Loucy (cell line): ENCODE measurements at regions not wholly inside any gene's neighbourhood (a gene's known extent, or its start where the extent isn't known, plus 50 kb on each side); places are given as distances from the start of the nearest gene placed in this dataset.

Experiments used
- H2AFZ ChIP-seq: fragments of 200-600 bp; sonication (generic); 2 replicates; pipeline ENCODE4 v1.6.0; 2016; ENCODE audit warnings: antibody characterized with exemption, mild to moderate bottlenecking, low read length, moderate library complexity
- H3F3A ChIP-seq: fragments of 200-600 bp; 2 replicates; pipeline ENCODE4 v1.6.0; 2016; ENCODE audit warnings: antibody characterized with exemption, low read depth, mild to moderate bottlenecking
- H3K27me3 ChIP-seq: fragments of 200-600 bp; sonication (generic); 2 replicates; pipeline ENCODE4 v1.6.1; 2014; ENCODE audit warnings: low read length, mild to moderate bottlenecking; ENCODE audit not compliant: insufficient read depth, poor library complexity, severe bottlenecking
- H3K36me3 ChIP-seq: fragments of 200-600 bp; sonication (generic); 2 replicates; pipeline ENCODE4 v1.6.1; 2016; ENCODE audit warnings: low read length; ENCODE audit not compliant: insufficient read depth
- H3K4me1 ChIP-seq: fragments of 200-600 bp; sonication (generic); 2 replicates; pipeline ENCODE4 v1.5.1; 2014; ENCODE audit warnings: low read length, mild to moderate bottlenecking; ENCODE audit not compliant: insufficient read depth, poor library complexity, severe bottlenecking
- H3K4me2 ChIP-seq: fragments of 200-600 bp; sonication (generic); 2 replicates; pipeline ENCODE4 v1.6.0; 2014; ENCODE audit warnings: antibody characterized with exemption, low read length, low read depth, mild to moderate bottlenecking; ENCODE audit not compliant: poor library complexity, severe bottlenecking
- H3K4me3 ChIP-seq: fragments of 200-600 bp; sonication (generic); 2 replicates; pipeline ENCODE4 v1.5.1; 2014; ENCODE audit warnings: low read length, mild to moderate bottlenecking, mixed read lengths; ENCODE audit not compliant: poor library complexity, severe bottlenecking
- H3K79me2 ChIP-seq: fragments of 200-600 bp; sonication (generic); 2 replicates; pipeline ENCODE4 v1.6.1; 2014; ENCODE audit warnings: low read length; ENCODE audit not compliant: insufficient read depth
- H3K9ac ChIP-seq: fragments of 200-600 bp; sonication (generic); 2 replicates; pipeline ENCODE4 v1.6.0; 2014; ENCODE audit warnings: mild to moderate bottlenecking, low read depth, low read length, moderate library complexity; ENCODE audit not compliant: poor library complexity, severe bottlenecking
- H3K9me2 ChIP-seq: fragments of 200-600 bp; sonication (generic); replicated peaks from 2 replicates; pipeline ENCODE4 v1.6.1; 2016; ENCODE audit warnings: low read depth, low read length, mixed read lengths
- H3K9me3 ChIP-seq: fragments of 200-600 bp; sonication (generic); 2 replicates; pipeline ENCODE4 v1.6.1; 2014; ENCODE audit warnings: mild to moderate bottlenecking, antibody characterized with exemption, low read length, low read depth; ENCODE audit not compliant: insufficient read depth
- H4K20me1 ChIP-seq: fragments of 200-600 bp; sonication (generic); 2 replicates; pipeline ENCODE4 v1.6.0; 2014; ENCODE audit warnings: antibody characterized with exemption, low read length, mild to moderate bottlenecking; ENCODE audit not compliant: insufficient read depth, poor library complexity, severe bottlenecking
- EZH2phosphoT487 ChIP-seq: fragments of 200-600 bp; IDR thresholded peaks from 2 replicates; pipeline ENCODE4 v1.6.1; 2018; ENCODE audit warnings: antibody characterized with exemption, mild to moderate bottlenecking, moderate library complexity, borderline replicate concordance
- TF ChIP-seq, protein P1 (sequence below): fragments of 200-600 bp; sonication (generic); conservative IDR thresholded peaks from 2 replicates; pipeline ENCODE4 v1.5.1; 2014; ENCODE audit warnings: mild to moderate bottlenecking, antibody characterized with exemption, low read length

DNA sequence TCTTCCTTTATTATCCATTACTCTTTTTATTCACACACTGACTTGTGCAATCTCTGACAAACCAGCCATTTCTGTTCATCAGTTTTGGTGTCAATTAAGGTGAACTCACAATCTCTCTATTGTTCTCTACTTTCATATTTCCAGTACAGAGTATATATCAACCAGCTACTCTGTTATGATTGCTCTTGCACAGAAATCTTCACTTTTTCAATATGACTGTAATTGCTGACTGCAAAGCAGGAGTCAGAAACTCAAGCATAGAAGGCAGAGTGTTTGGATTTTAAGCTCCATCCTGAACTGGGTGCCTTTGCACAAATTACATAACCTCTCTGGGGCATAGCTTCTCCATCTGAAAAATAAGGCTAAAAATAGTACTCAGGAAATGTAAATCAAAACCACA is 1042.0 kb downstream of the GRM8 start:
- Histone ChIP-seq H2AFZ (no peak overlapping the region), H3K4me3 (no peak overlapping the region), H4K20me1 (no peaks in the 10 kb centered on the region), H3K36me3 (no peaks in the 10 kb centered on the region), H3K4me2 (no peak overlapping the region), H3K9me3 (no peaks in the 10 kb centered on the region), H3F3A (no peaks in the 10 kb centered on the region), H3K27me3 (no peaks in the 10 kb centered on the region), H3K9ac (no peak overlapping the region), H3K4me1 (no peaks in the 10 kb centered on the region), H3K9me2 (no peaks in the 10 kb centered on the region), H3K79me2 (no peaks in the 10 kb centered on the region)
- TF ChIP-seq, protein P1, sequence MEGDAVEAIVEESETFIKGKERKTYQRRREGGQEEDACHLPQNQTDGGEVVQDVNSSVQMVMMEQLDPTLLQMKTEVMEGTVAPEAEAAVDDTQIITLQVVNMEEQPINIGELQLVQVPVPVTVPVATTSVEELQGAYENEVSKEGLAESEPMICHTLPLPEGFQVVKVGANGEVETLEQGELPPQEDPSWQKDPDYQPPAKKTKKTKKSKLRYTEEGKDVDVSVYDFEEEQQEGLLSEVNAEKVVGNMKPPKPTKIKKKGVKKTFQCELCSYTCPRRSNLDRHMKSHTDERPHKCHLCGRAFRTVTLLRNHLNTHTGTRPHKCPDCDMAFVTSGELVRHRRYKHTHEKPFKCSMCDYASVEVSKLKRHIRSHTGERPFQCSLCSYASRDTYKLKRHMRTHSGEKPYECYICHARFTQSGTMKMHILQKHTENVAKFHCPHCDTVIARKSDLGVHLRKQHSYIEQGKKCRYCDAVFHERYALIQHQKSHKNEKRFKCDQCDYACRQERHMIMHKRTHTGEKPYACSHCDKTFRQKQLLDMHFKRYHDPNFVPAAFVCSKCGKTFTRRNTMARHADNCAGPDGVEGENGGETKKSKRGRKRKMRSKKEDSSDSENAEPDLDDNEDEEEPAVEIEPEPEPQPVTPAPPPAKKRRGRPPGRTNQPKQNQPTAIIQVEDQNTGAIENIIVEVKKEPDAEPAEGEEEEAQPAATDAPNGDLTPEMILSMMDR, result no peak
- TF ChIP-seq EZH2phosphoT487, result no peak

DNA sequence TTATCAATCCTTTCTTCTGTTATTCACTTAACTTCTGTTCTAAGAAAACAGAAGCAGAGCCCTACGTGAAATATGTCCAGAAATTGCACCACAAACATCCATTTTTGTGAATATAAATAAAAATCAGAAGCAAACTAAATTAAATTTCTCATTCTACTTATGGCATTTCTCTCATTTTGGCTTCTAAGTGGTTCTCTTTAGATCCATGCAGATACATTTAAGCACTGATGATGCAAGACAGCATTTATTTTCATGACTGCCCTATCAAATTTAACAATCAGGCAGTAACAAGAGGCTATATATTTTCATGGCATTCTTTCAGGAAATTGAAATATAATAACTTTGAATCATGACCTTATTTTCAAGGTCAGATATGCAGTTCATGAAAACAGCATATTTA is 1049.6 kb downstream of the GRM8 start:
- Histone ChIP-seq H3K36me3 (no peaks in the 10 kb centered on the region), H3K27me3 (no peaks in the 10 kb centered on the region), H3K9me3 (no peaks in the 10 kb centered on the region), H3K79me2 (no peaks in the 10 kb centered on the region), H3K9me2 (no peaks in the 10 kb centered on the region), H2AFZ (no peak overlapping the region), H3F3A (no peaks in the 10 kb centered on the region), H4K20me1 (no peaks in the 10 kb centered on the region), H3K4me3 (no peak overlapping the region), H3K9ac (no peak overlapping the region), H3K4me1 (no peaks in the 10 kb centered on the region), H3K4me2 (no peak overlapping the region)
- TF ChIP-seq EZH2phosphoT487, result no peak
- TF ChIP-seq, protein P1, result no peak

DNA sequence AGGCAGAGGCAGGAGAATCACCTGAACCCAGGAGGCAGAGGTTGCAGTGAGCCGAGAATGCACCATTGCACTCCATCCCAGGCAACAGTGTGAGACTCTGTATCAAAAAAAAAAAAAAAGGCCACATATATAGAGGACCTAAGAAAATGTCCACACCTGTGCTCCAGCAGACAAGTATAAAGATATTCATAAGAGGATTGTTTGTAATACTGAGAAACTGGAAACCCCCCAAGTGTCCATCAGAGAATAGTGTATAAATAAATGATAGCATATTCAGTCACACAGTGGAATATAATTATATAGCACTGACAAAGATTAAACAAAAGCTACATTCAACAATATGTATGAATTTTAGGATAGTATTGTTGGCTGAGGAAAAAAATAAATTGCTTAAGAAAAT is 1050.6 kb downstream of the GRM8 start:
- H3K9me3 ChIP-seq, result no peaks in the 10 kb centered on the region
- no peak for TF ChIP-seq EZH2phosphoT487
- TF ChIP-seq, protein P1, result no peak
- no peaks in the 10 kb centered on the region for H3K4me1 ChIP-seq
- no peak overlapping the region for H3K4me2 ChIP-seq
- no peak overlapping the region for H3K9ac ChIP-seq
- no peak overlapping the region for H3K4me3 ChIP-seq
- H4K20me1 ChIP-seq, result no peaks in the 10 kb centered on the region
- H3K9me2 ChIP-seq, result no peaks in the 10 kb centered on the region
- H3K27me3 ChIP-seq, result no peaks in the 10 kb centered on the region
- H2AFZ ChIP-seq, result no peak overlapping the region
- H3K79me2 ChIP-seq, result no peaks in the 10 kb centered on the region
- H3F3A ChIP-seq, result no peaks in the 10 kb centered on the region
- H3K36me3 ChIP-seq, result no peaks in the 10 kb centered on the region
